GM18870 (cell line): ENCODE measurements at regions not wholly inside any gene's neighbourhood (a gene's known extent, or its start where the extent isn't known, plus 50 kb on each side); places are given as distances from the start of the nearest gene placed in this dataset.

Experiments
- ATAC-seq: cut with Tn5 transposase; IDR thresholded peaks from one replicate; pipeline ENCODE4 v1.9.1; 2021; ENCODE audit warnings: moderate library complexity; ENCODE audit not compliant: unreplicated experiment

DNA sequence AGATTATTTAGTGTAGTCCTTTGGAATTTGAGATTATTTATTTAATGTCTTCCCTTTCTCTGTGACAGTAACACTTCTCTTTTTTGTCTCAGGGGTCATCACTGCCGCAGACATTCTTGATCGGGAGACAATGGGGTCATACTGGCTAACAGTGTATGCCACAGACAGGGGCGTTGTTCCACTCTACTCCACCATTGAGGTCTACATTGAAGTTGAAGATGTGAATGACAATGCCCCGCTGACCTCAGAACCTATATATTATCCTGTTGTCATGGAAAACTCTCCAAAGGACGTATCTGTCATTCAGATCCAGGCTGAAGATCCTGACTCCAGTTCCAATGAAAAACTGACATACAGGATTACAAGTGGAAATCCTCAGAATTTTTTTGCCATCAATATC lies 299.9 kb downstream of the FAT3 start:
- no peak for ATAC-seq

DNA sequence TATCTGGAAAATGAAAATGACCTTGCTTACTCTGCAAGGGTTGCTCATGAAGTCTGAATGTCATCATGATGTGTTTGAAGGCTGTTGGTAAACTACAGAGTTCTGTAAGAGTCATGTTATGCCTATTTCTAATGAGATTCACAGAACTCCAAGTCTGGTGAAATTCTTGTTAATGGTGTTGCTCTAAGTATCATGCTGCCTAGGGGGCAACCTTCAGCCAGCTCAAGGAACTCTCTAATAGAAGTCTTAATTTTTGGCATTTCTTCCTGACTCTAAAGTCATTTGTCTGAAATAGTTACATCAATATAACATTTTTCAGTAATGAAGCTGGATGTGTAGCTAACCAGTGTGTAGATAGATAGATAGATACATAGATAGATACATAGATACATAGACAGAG lies 302.8 kb downstream of the FAT3 start:
- no peak for ATAC-seq

- ATAC-seq: no peak
Observed at GRCh38 chr11:92528001-92528400, 303.4 kb downstream of the FAT3 start.

GRCh38 chr11:92531065-92531739 lies 306.6 kb downstream of the FAT3 start:
- ATAC-seq: no peak

GRCh38 chr11:92533657-92534335 lies 309.2 kb downstream of the FAT3 start:
- no peak for ATAC-seq

- ATAC-seq: no peak
Observed at GRCh38 chr11:92536883-92537282, 312.3 kb downstream of the FAT3 start.

- no peak for ATAC-seq
Observed at GRCh38 chr11:92540096-92540495, 315.5 kb downstream of the FAT3 start.

- ATAC-seq: no peak
Observed at GRCh38 chr11:92545906-92546471, 321.4 kb downstream of the FAT3 start.

GRCh38 chr11:92546603-92547002 lies 322.0 kb downstream of the FAT3 start:
- no peak for ATAC-seq

- no peak for ATAC-seq
Observed at GRCh38 chr11:92550411-92550810, 325.8 kb downstream of the FAT3 start.

DNA sequence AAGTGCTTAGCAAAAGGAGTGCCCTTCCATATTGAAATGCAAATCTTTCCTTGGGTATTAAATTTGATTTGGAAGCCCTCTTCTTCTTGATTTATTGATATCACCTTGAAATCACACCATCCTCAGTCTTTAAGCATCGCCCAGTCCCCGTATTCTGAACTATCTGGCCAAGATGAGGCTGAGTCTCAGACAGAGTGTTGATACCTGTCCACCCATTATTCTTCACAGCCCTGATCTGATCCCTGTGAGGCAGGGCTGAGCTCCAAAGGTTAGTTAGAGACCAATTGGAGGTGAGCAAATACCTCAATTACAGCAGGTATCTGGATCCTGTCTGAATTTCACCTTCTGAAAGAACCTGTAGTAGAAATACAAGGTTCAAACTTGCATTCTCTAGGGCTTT lies 326.3 kb downstream of the FAT3 start:
- no peak for ATAC-seq

GRCh38 chr11:92552942-92553341 lies 328.3 kb downstream of the FAT3 start:
- ATAC-seq: no peak

DNA sequence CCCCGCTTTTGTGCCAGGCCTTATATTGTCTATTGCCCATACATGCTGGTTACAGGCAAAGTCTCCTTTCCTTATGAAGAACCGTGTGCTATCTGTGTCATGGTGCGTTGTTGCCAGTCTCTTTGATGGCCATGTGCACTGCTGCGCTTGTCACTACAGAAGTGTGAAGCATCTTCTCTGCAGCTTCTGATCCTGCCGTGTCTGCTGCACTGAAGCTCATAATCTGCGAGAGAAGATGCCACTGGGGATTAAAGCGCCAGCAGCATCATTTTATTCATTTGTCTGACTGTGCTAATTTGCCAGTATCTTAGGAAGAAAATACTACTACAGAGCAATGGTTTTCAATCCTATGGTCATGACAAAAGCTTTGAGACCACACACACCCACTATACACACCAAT lies 330.1 kb downstream of the FAT3 start:
- ATAC-seq: no peak

GRCh38 chr11:92556431-92556830 lies 331.8 kb downstream of the FAT3 start:
- ATAC-seq: no peak

DNA sequence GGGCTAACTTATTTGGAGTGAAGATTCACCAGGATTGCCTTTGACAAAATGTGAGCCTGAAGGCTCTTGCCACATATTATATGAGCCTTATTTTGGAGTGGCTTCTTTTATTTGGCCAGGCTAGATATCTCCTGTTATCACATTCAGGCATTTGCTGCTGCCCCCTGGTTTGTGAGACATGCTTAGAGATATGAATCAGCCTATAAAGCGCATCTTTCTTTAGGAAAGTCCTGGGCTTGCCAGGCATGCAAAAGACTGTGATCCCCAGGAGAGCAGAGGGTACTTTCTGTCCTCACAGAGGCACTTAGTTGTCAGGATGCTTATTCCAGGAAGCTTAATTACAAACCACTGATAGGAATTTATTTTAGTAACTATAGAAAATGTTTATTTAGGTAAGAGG lies 333.3 kb downstream of the FAT3 start:
- ATAC-seq: no peak

DNA sequence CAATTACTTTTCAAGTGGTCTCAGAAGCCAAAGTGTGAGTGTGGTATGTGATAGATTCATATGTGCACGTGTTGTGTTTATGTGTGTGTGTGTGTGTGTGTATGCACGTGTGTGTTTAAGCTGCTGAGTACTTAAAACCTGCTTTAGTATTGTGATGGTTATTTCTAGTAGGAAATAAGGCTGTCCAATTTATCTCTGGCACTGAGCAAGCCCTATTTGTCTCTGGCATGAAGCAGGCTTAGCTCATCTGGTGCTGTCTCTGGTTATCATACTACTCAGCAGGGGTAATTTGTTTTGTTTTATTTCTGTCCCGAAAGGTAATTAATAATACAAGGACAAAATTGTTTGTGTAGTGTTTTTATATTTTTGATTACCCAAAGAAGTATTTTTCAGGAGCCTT lies 333.7 kb downstream of the FAT3 start:
- no peak for ATAC-seq

DNA sequence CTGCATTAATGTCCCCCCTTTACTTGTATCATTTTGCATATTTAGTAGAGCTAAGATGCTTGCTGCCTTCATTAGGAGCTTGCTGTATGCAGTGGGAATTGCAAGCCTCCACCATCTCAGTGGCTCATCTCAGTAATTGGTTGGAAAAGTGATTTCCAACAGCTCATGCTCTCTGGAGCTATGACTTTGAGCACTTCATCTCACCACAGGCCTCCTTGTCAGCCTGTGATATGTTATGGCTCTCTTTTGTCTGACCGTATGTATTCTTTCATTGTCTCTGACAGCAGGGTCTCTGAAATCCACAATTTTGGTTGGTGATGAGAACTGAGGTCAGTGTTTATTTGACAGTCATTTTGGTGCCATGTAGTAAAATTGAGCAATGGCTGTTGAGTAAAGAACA lies 345.1 kb downstream of the FAT3 start:
- ATAC-seq: no peak

GRCh38 chr11:92572559-92572958 lies 347.9 kb downstream of the FAT3 start:
- no peak for ATAC-seq

DNA sequence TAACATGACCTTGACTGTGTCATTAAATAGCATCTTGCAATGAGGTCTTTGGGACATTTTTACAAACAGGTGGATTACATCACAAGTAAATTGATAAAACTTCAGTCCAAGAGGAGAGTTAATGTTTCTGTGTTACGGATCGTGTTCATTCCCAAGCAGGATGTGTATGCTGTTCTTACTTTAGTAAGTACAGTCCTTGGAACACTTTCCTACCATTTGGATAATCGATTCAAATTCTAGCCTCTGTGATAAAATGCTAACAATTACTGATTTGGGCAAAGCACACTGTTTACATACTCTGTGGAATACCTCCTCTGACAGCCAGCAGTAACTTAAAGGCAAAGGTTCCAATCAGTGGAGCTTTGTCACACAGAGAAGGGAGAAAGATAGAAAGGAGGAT lies 351.7 kb downstream of the FAT3 start:
- no peak for ATAC-seq

DNA sequence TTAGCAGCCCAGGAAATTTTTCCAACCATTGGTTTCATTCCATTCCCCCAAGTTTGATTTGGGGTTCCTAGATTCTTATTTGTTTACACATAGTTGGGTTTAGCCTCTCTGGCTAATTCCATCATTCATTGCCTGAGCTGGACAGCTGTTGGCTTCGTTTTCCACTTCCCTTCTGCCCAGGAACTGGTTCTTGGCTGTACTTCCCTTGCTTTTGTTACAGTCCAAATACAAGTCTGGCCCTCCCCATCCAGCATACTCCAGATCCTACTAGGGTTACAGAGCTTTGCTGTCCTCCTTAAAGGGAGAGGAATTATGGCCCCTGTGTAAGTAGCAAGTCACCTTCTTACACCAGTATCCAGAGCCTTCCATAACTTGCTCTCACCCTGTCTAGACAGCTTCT lies 356.3 kb downstream of the FAT3 start:
- no peak for ATAC-seq

DNA sequence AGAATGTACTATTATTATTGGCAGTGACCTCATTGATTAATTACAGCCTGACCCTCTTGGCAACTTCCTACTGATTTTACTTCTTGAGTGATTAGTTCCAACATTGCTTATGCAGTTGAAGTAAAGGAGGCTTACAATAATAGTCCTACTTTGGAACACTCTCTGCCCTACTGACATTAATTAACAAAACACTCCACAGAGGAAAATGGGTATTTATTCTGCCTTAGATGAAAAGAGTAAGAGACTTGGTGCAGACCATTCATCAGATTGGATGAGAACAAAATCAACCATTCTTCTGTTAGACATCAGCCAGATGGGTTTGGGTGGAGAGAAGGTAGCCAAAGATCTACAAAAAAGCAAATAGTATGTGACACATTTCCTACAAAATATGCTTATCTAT lies 363.8 kb downstream of the FAT3 start:
- no peak for ATAC-seq

DNA sequence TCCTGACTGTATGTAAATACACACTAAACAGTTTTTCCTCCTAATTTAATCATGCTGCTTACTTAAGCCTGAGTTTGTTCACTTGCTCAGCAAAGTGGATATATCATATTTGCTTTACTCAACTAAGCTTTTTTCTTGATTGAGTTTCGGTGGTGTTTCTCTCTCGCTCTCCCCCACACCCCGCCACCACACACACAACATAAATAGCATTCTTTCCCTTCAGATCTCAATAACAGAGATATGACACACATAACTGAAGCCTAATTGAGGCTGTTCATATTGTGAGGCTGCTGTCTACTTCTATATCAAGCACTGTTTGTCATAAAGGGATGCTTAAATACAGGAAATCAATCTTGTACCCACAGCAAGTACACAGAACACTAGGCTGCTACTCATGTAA lies 364.9 kb downstream of the FAT3 start:
- ATAC-seq: no peak

GRCh38 chr11:92591521-92591920 lies 366.9 kb downstream of the FAT3 start:
- no peak for ATAC-seq
